Upper lobe of right lung (tissue), 1 donor: ENCODE measurements at regions not wholly inside any gene's neighbourhood (a gene's known extent, or its start where the extent isn't known, plus 50 kb on each side); places are given as distances from the start of the nearest gene placed in this dataset.
A peak's percentile ranks its signal among the peaks of the same experiment; 100 is the strongest.
"Not testable (repeated sequence)": the region's sequence is repeated elsewhere in the genome, so short reads cannot be mapped to it uniquely, and the experiment has no call there.

Experiments used
- ATAC-seq: fragments of 200-7000 bp; cut with Tn5 transposase; one replicate; pipeline ENCODE4 v1.9.1; 2020; ENCODE audit warnings: mild to moderate bottlenecking, moderate library complexity
- DNase-seq: peaks from one replicate; pipeline ENCODE4 v3.0.0-alpha.2; 2020
- H3K27ac ChIP-seq: fragments of 200-600 bp; one replicate; pipeline ENCODE4 v1.8.0; 2022
- H3K27me3 ChIP-seq: fragments of 200-600 bp; one replicate; pipeline ENCODE4 v1.8.0; 2022; ENCODE audit warnings: mild to moderate bottlenecking
- H3K36me3 ChIP-seq: fragments of 200-600 bp; one replicate; pipeline ENCODE4 v1.8.0; 2022
- H3K4me1 ChIP-seq: fragments of 200-600 bp; one replicate; pipeline ENCODE4 v1.8.0; 2022
- H3K4me3 ChIP-seq: fragments of 200-600 bp; one replicate; pipeline ENCODE4 v1.8.0; 2022; ENCODE audit warnings: mild to moderate bottlenecking
- H3K9me3 ChIP-seq: fragments of 200-600 bp; one replicate; pipeline ENCODE4 v1.8.0; 2022
- intact Hi-C: fragments of 100-400 bp; cut with DNase I; formaldehyde crosslinking; loops from one replicate; pipeline ENCODE4 v1.11.0; 2022
- TF ChIP-seq, protein P1 (sequence below): fragments of 200-600 bp; IDR thresholded peaks from one replicate; pipeline ENCODE4 v1.8.0; 2022; ENCODE audit warnings: antibody characterized with exemption
- donor health status: DM: no; HTN: yes; CAD: no; lungs with severe emphysema.

GRCh38 chr5:159802661-159803060 lies 113.6 kb upstream of the ADRA1B start:
- no peaks in the 10 kb centered on the region for H3K27me3 ChIP-seq
- H3K4me3 ChIP-seq = no peak overlapping the region
- no peak overlapping the region for H3K27ac ChIP-seq
- no peaks in the 10 kb centered on the region for H3K4me1 ChIP-seq
- no peaks in the 10 kb centered on the region for H3K36me3 ChIP-seq
- TF ChIP-seq, protein P1, sequence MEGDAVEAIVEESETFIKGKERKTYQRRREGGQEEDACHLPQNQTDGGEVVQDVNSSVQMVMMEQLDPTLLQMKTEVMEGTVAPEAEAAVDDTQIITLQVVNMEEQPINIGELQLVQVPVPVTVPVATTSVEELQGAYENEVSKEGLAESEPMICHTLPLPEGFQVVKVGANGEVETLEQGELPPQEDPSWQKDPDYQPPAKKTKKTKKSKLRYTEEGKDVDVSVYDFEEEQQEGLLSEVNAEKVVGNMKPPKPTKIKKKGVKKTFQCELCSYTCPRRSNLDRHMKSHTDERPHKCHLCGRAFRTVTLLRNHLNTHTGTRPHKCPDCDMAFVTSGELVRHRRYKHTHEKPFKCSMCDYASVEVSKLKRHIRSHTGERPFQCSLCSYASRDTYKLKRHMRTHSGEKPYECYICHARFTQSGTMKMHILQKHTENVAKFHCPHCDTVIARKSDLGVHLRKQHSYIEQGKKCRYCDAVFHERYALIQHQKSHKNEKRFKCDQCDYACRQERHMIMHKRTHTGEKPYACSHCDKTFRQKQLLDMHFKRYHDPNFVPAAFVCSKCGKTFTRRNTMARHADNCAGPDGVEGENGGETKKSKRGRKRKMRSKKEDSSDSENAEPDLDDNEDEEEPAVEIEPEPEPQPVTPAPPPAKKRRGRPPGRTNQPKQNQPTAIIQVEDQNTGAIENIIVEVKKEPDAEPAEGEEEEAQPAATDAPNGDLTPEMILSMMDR = no peak
- H3K9me3 ChIP-seq = no peaks in the 10 kb centered on the region
- intact Hi-C loops = no loop called here
- DNase-seq (no peak), ATAC-seq (no peak)

- H3K36me3 ChIP-seq = no peaks in the 10 kb centered on the region
- intact Hi-C loops = no loop called here
- H3K4me3 ChIP-seq = no peak overlapping the region
- TF ChIP-seq, protein P1 = no peak
- ATAC-seq (no peak), DNase-seq (no peak)
- no peaks in the 10 kb centered on the region for H3K9me3 ChIP-seq
- no peaks in the 10 kb centered on the region for H3K27me3 ChIP-seq
- H3K4me1 ChIP-seq = no peaks in the 10 kb centered on the region
- H3K27ac ChIP-seq = no peak overlapping the region
Measured at GRCh38 chr5:159804121-159804520, 112.2 kb upstream of the ADRA1B start.

GRCh38 chr5:159805021-159805420 lies 111.3 kb upstream of the ADRA1B start:
- H3K4me3 ChIP-seq = no peak overlapping the region
- no peak overlapping the region for H3K27ac ChIP-seq
- intact Hi-C loops = no loop called here
- no peaks in the 10 kb centered on the region for H3K36me3 ChIP-seq
- H3K27me3 ChIP-seq = no peaks in the 10 kb centered on the region
- H3K9me3 ChIP-seq = no peaks in the 10 kb centered on the region
- H3K4me1 ChIP-seq = no peaks in the 10 kb centered on the region
- DNase-seq (no peak), ATAC-seq (peak; percentile 86)
- TF ChIP-seq, protein P1 = no peak

GRCh38 chr5:159807135-159807534 lies 109.1 kb upstream of the ADRA1B start:
- H3K27ac ChIP-seq, DNase-seq, H3K4me3 ChIP-seq, H3K4me1 ChIP-seq, H3K27me3 ChIP-seq, ATAC-seq, H3K36me3 ChIP-seq, intact Hi-C loops, H3K9me3 ChIP-seq: not testable (repeated sequence)

- H3K36me3 ChIP-seq = no peaks in the 10 kb centered on the region
- no peak overlapping the region for H3K4me3 ChIP-seq
- H3K27ac ChIP-seq = no peak overlapping the region
- H3K9me3 ChIP-seq = no peaks in the 10 kb centered on the region
- no peaks in the 10 kb centered on the region for H3K4me1 ChIP-seq
- intact Hi-C loops = no loop called here
- ATAC-seq (no peak), DNase-seq (no peak)
- no peaks in the 10 kb centered on the region for H3K27me3 ChIP-seq
- TF ChIP-seq, protein P1 = no peak
Measured at GRCh38 chr5:159807586-159807985, 108.7 kb upstream of the ADRA1B start.

GRCh38 chr5:159811712-159812111 lies 104.6 kb upstream of the ADRA1B start:
- no peak overlapping the region for H3K4me3 ChIP-seq
- TF ChIP-seq, protein P1 = no peak
- H3K4me1 ChIP-seq = no peaks in the 10 kb centered on the region
- DNase-seq (no peak), ATAC-seq (no peak)
- no peak overlapping the region for H3K27ac ChIP-seq
- no peaks in the 10 kb centered on the region for H3K9me3 ChIP-seq
- no peaks in the 10 kb centered on the region for H3K36me3 ChIP-seq
- intact Hi-C loops = no loop called here
- no peaks in the 10 kb centered on the region for H3K27me3 ChIP-seq

DNA sequence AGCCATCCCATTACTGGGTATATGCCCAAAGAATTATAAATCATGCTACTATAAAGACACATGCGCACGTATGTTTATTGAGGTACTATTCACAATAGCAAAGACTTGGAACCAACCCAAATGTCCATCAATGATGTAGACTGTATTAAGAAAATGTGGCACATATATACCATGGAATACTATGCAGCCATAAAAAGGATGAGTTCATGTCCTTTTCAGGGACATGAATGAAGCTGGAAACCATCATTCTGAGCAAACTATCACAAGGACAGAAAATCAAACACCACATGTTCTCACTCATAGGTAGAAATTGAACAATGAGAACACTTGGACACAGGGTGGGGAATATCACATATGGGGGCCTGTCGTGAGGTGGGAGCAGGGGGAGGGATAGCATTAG lies 103.5 kb upstream of the ADRA1B start:
- H3K27ac ChIP-seq, DNase-seq, H3K4me3 ChIP-seq, ATAC-seq, H3K36me3 ChIP-seq, H3K9me3 ChIP-seq, intact Hi-C loops, H3K4me1 ChIP-seq, H3K27me3 ChIP-seq: not testable (repeated sequence)
